ENCODE measurements at regions not wholly inside any gene's neighbourhood (a gene's known extent, or its start where the extent isn't known, plus 50 kb on each side); places are given as distances from the start of the nearest gene placed in this dataset.

DNA sequence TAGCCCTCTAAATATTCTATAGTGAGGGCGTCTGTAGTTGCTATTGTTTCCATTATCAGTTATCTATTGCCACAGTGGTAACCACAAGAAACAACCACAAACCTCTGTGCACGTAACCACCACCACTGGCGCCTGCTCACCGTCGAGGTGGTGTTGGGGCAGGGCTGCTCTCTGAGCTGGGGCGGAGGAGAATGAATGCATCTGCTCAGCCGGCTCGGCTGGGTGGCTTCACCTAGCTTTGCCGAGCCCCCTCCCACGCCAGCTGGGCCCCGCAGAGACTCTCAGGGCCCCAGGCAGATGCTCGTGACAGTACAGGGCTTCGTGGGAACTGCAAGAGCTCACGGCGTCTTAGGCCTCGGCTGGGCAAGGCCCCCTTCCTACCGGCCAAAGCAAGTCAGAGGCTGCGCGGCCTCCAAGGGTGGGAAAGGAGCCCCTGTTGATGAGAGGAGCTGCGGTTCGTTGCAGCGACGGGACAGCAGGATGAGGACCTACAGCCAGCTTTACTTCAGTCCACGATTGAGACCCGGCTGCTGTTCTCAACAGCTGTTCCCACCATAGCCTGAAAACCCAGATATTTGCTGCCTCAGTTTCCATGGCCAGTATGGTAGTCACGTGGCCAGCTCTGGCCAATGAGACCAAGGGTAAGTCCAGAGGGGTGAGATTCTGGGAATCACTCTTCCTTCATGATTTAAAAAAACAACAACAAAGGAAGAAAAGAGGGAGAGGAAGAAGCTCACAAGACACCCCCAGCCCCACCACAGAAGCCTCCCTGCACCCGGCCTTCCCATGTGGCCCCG is 120.2 kb upstream of the AFDN start:
- TF ChIP-seq BACH2 (CRISPR knock-in tag; IDR thresholded peaks at IDR 0.05; ENCODE audit: borderline replicate concordance): no peak
- no peak for TF ChIP-seq RARB (CRISPR knock-in tag; IDR thresholded peaks at IDR 0.05)
- no peak for TF ChIP-seq SNAI2 (CRISPR knock-in tag; IDR thresholded peaks at IDR 0.05)
- TF ChIP-seq, protein P1, sequence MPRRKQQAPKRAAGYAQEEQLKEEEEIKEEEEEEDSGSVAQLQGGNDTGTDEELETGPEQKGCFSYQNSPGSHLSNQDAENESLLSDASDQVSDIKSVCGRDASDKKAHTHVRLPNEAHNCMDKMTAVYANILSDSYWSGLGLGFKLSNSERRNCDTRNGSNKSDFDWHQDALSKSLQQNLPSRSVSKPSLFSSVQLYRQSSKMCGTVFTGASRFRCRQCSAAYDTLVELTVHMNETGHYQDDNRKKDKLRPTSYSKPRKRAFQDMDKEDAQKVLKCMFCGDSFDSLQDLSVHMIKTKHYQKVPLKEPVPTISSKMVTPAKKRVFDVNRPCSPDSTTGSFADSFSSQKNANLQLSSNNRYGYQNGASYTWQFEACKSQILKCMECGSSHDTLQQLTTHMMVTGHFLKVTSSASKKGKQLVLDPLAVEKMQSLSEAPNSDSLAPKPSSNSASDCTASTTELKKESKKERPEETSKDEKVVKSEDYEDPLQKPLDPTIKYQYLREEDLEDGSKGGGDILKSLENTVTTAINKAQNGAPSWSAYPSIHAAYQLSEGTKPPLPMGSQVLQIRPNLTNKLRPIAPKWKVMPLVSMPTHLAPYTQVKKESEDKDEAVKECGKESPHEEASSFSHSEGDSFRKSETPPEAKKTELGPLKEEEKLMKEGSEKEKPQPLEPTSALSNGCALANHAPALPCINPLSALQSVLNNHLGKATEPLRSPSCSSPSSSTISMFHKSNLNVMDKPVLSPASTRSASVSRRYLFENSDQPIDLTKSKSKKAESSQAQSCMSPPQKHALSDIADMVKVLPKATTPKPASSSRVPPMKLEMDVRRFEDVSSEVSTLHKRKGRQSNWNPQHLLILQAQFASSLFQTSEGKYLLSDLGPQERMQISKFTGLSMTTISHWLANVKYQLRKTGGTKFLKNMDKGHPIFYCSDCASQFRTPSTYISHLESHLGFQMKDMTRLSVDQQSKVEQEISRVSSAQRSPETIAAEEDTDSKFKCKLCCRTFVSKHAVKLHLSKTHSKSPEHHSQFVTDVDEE (CRISPR knock-in tag; IDR thresholded peaks at IDR 0.05): no peak

Measured in SK-N-SH treated with all-trans-retinoic acid at 6 μM for 48 hours (cell line).